Activated T-helper 1 cell treated with anti-CD3 and anti-CD28 coated beads, Interleukin-12 subunit alpha, Interleukin-12 subunit beta, Interleukin-2, Interleukin-4 antibody, amounts not matched to agents 30 ng/mL and 10 ng/mL and 1 ng/mL, durations not matched to agents 14 hours and 24 hours and 36 hours (primary cell): ENCODE measurements at regions not wholly inside any gene's neighbourhood (a gene's known extent, or its start where the extent isn't known, plus 50 kb on each side); places are given as distances from the start of the nearest gene placed in this dataset.

Source experiments
- DNase-seq: peaks from one replicate; pipeline ENCODE4 v3.0.0; 2021; ENCODE audit warnings: low spot score
- H3K27ac Mint-ChIP-seq: one replicate; pipeline ENCODE4 v1.8.0; 2021; ENCODE audit warnings: mild to moderate bottlenecking, mixed read lengths
- H3K27me3 Mint-ChIP-seq: one replicate; pipeline ENCODE4 v1.8.0; 2022; ENCODE audit warnings: mild to moderate bottlenecking, moderate library complexity, mixed read lengths; ENCODE audit not compliant: insufficient read depth
- H3K36me3 Mint-ChIP-seq: one replicate; pipeline ENCODE4 v1.8.0; 2021; ENCODE audit warnings: low read depth, mixed read lengths
- H3K4me1 Mint-ChIP-seq: one replicate; pipeline ENCODE4 v1.8.0; 2021; ENCODE audit warnings: low read depth, mixed read lengths
- H3K4me3 Mint-ChIP-seq: one replicate; pipeline ENCODE4 v1.8.0; 2021; ENCODE audit warnings: mild to moderate bottlenecking, moderate library complexity, mixed read lengths
- H3K9me3 Mint-ChIP-seq: one replicate; pipeline ENCODE4 v1.8.0; 2021; ENCODE audit warnings: mixed read lengths
- intact Hi-C: fragments of 100-400 bp; cut with micrococcal nuclease; formaldehyde crosslinking; loops from one replicate; pipeline ENCODE4 v1.15.1; 2024

GRCh38 chr3:27824312-27825200 is 102.4 kb upstream of the EOMES start:
- no peaks in the 10 kb centered on the region for H3K4me1 Mint-ChIP-seq
- no peak for DNase-seq

GRCh38 chr3:27826448-27826847 is 104.3 kb upstream of the EOMES start:
- H3K4me3 Mint-ChIP-seq = no peak overlapping the region
- H3K27ac Mint-ChIP-seq = no peak overlapping the region
- no peaks in the 10 kb centered on the region for H3K9me3 Mint-ChIP-seq
- no peaks in the 10 kb centered on the region for H3K27me3 Mint-ChIP-seq
- no peaks in the 10 kb centered on the region for H3K4me1 Mint-ChIP-seq
- no peak for DNase-seq
- H3K36me3 Mint-ChIP-seq = no peaks in the 10 kb centered on the region
- intact Hi-C loops = no loop called here

More at GRCh38 chr3:27824312-27825200, 102.4 kb upstream of the EOMES start:
- Mint-ChIP-seq H3K36me3 (no peaks in the 10 kb centered on the region), H3K27me3 (no peaks in the 10 kb centered on the region), H3K27ac (no peak overlapping the region), H3K9me3 (no peaks in the 10 kb centered on the region), H3K4me3 (no peak overlapping the region)
- intact Hi-C loops = no loop called here

GRCh38 chr3:27827041-27827440 is 104.9 kb upstream of the EOMES start:
- intact Hi-C loops = no loop called here
- Mint-ChIP-seq H3K9me3 (peaks cover 2% of the 10 kb centered on the region), H3K27ac (no peak overlapping the region), H3K4me3 (no peak overlapping the region), H3K36me3 (no peaks in the 10 kb centered on the region), H3K4me1 (no peaks in the 10 kb centered on the region), H3K27me3 (no peaks in the 10 kb centered on the region)
- no peak for DNase-seq

- no peaks in the 10 kb centered on the region for H3K36me3 Mint-ChIP-seq
- H3K27me3 Mint-ChIP-seq = no peaks in the 10 kb centered on the region
- H3K27ac Mint-ChIP-seq = no peak overlapping the region
- H3K4me3 Mint-ChIP-seq = no peak overlapping the region
- intact Hi-C loops = loop anchor here (5.0 kb wide), 2 partner anchors 81 to 84 kb away; no protein-coding TSS in a partner anchor
- no peak for DNase-seq
- peaks cover 4% of the 10 kb centered on the region for H3K9me3 Mint-ChIP-seq
- peaks cover 5% of the 10 kb centered on the region for H3K4me1 Mint-ChIP-seq
Observed at GRCh38 chr3:27840807-27841594, 118.9 kb upstream of the EOMES start.

- H3K27ac Mint-ChIP-seq = no peak overlapping the region
- no peak overlapping the region for H3K4me3 Mint-ChIP-seq
- H3K4me1 Mint-ChIP-seq = peaks cover 18% of the 10 kb centered on the region
- intact Hi-C loops = loop anchor here (5.0 kb wide), 2 partner anchors 78 to 87 kb away; no protein-coding TSS in a partner anchor
- H3K9me3 Mint-ChIP-seq = peaks cover 8% of the 10 kb centered on the region
- DNase-seq = no peak
- peaks cover 2% of the 10 kb centered on the region for H3K36me3 Mint-ChIP-seq
- no peaks in the 10 kb centered on the region for H3K27me3 Mint-ChIP-seq
Observed at GRCh38 chr3:27844052-27844675, 122.0 kb upstream of the EOMES start.

GRCh38 chr3:27847697-27848096 is 125.6 kb upstream of the EOMES start:
- no peak overlapping the region for H3K27ac Mint-ChIP-seq
- no peaks in the 10 kb centered on the region for H3K27me3 Mint-ChIP-seq
- H3K36me3 Mint-ChIP-seq = peaks cover 3% of the 10 kb centered on the region
- intact Hi-C loops = loop anchor here (2.0 to 5.0 kb wide), 3 partner anchors 35 to 479 kb away; no protein-coding TSS in a partner anchor
- H3K4me3 Mint-ChIP-seq = no peak overlapping the region
- peaks cover 19% of the 10 kb centered on the region for H3K4me1 Mint-ChIP-seq
- DNase-seq = no peak
- H3K9me3 Mint-ChIP-seq = peaks cover 25% of the 10 kb centered on the region

GRCh38 chr3:27848826-27849225 is 126.7 kb upstream of the EOMES start:
- Mint-ChIP-seq H3K27me3 (no peaks in the 10 kb centered on the region), H3K36me3 (peaks cover 4% of the 10 kb centered on the region), H3K9me3 (peaks cover 25% of the 10 kb centered on the region), H3K27ac (peak overlapping the region; percentile 73), H3K4me1 (peaks cover 19% of the 10 kb centered on the region), H3K4me3 (no peak overlapping the region)
- intact Hi-C loops = loop anchor here (1.0 to 5.0 kb wide), 4 partner anchors 33 to 478 kb away; no protein-coding TSS in a partner anchor
- no peak for DNase-seq

GRCh38 chr3:27859821-27860220 is 137.7 kb upstream of the EOMES start:
- no peaks in the 10 kb centered on the region for H3K27me3 Mint-ChIP-seq
- no peak for DNase-seq
- H3K9me3 Mint-ChIP-seq = peaks cover 7% of the 10 kb centered on the region
- no peak overlapping the region for H3K4me3 Mint-ChIP-seq
- peaks cover 2% of the 10 kb centered on the region for H3K36me3 Mint-ChIP-seq
- H3K4me1 Mint-ChIP-seq = peaks cover 38% of the 10 kb centered on the region
- intact Hi-C loops = loop anchor here (2.0 kb wide), 2 partner anchors 41 to 63 kb away; no protein-coding TSS in a partner anchor
- peak overlapping the region; percentile 1 for H3K27ac Mint-ChIP-seq

- DNase-seq = peak; percentile 42
- Mint-ChIP-seq H3K27ac (peak overlapping the region; percentile 87), H3K4me1 (peaks cover 38% of the 10 kb centered on the region), H3K27me3 (no peaks in the 10 kb centered on the region), H3K9me3 (peaks cover 11% of the 10 kb centered on the region), H3K4me3 (peak overlapping the region; percentile 47), H3K36me3 (peaks cover 3% of the 10 kb centered on the region)
- intact Hi-C loops = loop anchor here (1.0 to 2.0 kb wide), 4 partner anchors 20 to 139 kb away; partner anchors contain the start of gene EOMES
Observed at GRCh38 chr3:27861046-27862036, 139.2 kb upstream of the EOMES start.

- no peaks in the 10 kb centered on the region for H3K27me3 Mint-ChIP-seq
- DNase-seq = no peak
- H3K4me3 Mint-ChIP-seq = no peak overlapping the region
- peaks cover 41% of the 10 kb centered on the region for H3K9me3 Mint-ChIP-seq
- H3K4me1 Mint-ChIP-seq = peaks cover 19% of the 10 kb centered on the region
- intact Hi-C loops = no loop called here
- H3K36me3 Mint-ChIP-seq = peaks cover 12% of the 10 kb centered on the region
- no peak overlapping the region for H3K27ac Mint-ChIP-seq
Observed at GRCh38 chr3:27865731-27866130, 143.6 kb upstream of the EOMES start.

GRCh38 chr3:27869152-27869551 is 147.0 kb upstream of the EOMES start:
- Mint-ChIP-seq H3K27me3 (no peaks in the 10 kb centered on the region), H3K36me3 (peaks cover 13% of the 10 kb centered on the region), H3K27ac (no peak overlapping the region), H3K4me1 (no peaks in the 10 kb centered on the region), H3K4me3 (no peak overlapping the region), H3K9me3 (peaks cover 57% of the 10 kb centered on the region)
- DNase-seq = no peak
- intact Hi-C loops = no loop called here
